HUES64 (cell line): ENCODE measurements at regions not wholly inside any gene's neighbourhood (a gene's known extent, or its start where the extent isn't known, plus 50 kb on each side); places are given as distances from the start of the nearest gene placed in this dataset.

ENCODE experiments used
- H3K27ac ChIP-seq: 2 replicates; pipeline ENCODE4 v1.7.0; 2013; ENCODE audit warnings: low read depth, low read length, inconsistent platforms
- H3K27me3 ChIP-seq: 2 replicates; pipeline ENCODE4 v1.6.1; 2013; ENCODE audit warnings: mild to moderate bottlenecking, low read length; ENCODE audit not compliant: insufficient read depth
- H3K36me3 ChIP-seq: 2 replicates; pipeline ENCODE4 v1.6.1; 2013; ENCODE audit warnings: mild to moderate bottlenecking, low read length; ENCODE audit not compliant: insufficient read depth
- H3K4me1 ChIP-seq: 2 replicates; pipeline ENCODE4 v1.6.1; 2013; ENCODE audit warnings: mild to moderate bottlenecking, low read length, moderate library complexity; ENCODE audit not compliant: insufficient read depth
- H3K4me3 ChIP-seq: 2 replicates; pipeline ENCODE4 v1.5.1; 2013; ENCODE audit warnings: mild to moderate bottlenecking, low read length, moderate library complexity
- H3K9ac ChIP-seq: 2 replicates; pipeline ENCODE4 v1.6.1; 2013; ENCODE audit warnings: mild to moderate bottlenecking, low read depth, low read length
- H3K9me3 ChIP-seq: 2 replicates; pipeline ENCODE4 v1.6.1; 2013; ENCODE audit warnings: low read depth, low read length; ENCODE audit not compliant: insufficient read depth
- WGBS: fragments of 150-250, 120-280 bp; methylation state at CpG from one replicate; pipeline ENCODE4 v1.1.7; 2013; ENCODE audit warnings: missing lambda C conversion rate; 5-methylcytosine and 5-hydroxymethylcytosine counted together

DNA sequence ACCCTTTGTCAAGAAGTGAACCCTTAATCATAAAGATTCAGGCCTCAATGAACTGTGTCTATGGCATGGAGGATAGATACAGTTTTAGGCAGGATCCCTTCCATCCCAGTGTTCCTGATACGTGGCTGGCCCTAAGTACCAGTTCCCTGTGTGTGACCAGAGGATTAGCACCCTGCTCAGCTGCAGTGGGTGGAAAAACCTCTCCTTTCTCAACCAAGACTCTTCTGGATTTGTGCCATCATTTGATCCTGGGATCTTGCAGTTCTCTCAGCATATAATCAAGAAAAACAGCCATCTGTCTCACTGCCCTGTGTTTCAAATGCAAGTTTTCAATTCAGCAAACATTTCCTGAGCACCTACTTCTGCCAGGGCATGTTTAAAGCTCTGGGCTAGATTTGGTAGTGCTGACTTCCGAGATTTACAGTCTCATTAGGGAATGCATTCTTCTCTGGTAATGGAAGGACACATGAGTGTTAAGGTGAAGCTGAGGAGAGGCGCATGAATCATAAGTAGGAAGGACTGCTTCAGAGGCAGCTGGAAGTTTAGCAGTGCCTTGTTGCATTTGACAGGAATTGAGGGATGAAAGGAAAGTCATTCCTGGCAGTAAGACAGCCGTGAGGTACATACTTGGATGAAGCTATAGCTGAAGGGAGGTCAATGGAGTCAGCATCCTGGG, 388.3 kb downstream of the MFSD1 start:
- 84% methylated on average over 4 of the region's 4 CpGs for WGBS
- Histone ChIP-seq H3K27ac (no peak overlapping the region), H3K4me1 (no peaks in the 10 kb centered on the region), H3K36me3 (no peaks in the 10 kb centered on the region), H3K9ac (no peak overlapping the region), H3K27me3 (no peaks in the 10 kb centered on the region), H3K4me3 (no peak overlapping the region), H3K9me3 (no peaks in the 10 kb centered on the region)

DNA sequence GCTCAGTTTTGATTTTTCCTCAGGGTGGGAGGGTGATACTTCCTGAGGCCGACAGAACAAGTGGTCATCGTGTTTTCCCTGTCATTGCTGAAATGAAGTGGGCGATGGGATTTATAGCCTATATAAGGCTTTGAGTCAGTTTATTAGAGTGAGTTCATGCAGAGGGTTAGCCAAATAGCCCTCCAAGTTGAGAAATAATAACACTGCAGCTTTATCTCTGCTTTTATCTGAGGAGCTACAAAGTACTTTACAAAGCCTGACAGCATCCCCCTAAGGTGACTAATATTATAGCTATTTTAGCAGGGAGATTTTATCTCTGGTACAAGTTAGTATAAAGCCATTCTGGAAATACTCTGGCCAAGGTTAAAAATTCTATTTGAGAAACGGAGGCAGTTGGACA, 389.6 kb downstream of the MFSD1 start:
- WGBS, result 93% methylated on average over 4 of the region's 4 CpGs
- no peak overlapping the region for H3K27ac ChIP-seq

DNA sequence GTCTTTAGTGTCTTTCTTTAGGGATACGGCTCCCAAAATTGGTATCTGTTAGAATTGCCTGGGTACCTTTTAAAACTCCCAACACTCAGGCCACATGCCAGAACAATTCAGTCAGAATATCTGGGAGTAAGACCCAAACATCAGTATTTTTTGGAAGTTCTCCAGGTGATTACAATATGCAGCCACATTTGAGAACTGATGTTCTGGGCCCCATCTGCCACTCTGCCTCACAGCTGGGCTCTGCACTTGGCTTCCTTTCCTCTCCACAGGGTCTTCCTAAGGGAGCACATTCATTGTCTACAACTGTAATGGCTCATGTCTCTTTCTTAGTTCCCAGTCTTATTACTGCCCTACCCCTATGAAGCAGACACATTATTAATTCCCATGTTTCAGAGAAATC, 394.5 kb downstream of the MFSD1 start:
- no peaks in the 10 kb centered on the region for H3K27me3 ChIP-seq
- no peaks in the 10 kb centered on the region for H3K9me3 ChIP-seq
- no peaks in the 10 kb centered on the region for H3K36me3 ChIP-seq
- H3K4me3 ChIP-seq, result no peak overlapping the region
- 92% methylated on average over 1 of the region's 1 CpG for WGBS
- H3K4me1 ChIP-seq, result no peaks in the 10 kb centered on the region
- H3K27ac ChIP-seq, result no peak overlapping the region
- no peak overlapping the region for H3K9ac ChIP-seq

More for the DNA sequence above, 389.6 kb downstream of the MFSD1 start:
- Histone ChIP-seq H3K9ac (no peak overlapping the region), H3K4me3 (no peak overlapping the region), H3K27me3 (no peaks in the 10 kb centered on the region), H3K4me1 (no peaks in the 10 kb centered on the region), H3K9me3 (no peaks in the 10 kb centered on the region), H3K36me3 (no peaks in the 10 kb centered on the region)

GRCh38 chr3:159200176-159200575, 398.3 kb downstream of the MFSD1 start:
- no peak overlapping the region for H3K4me3 ChIP-seq
- no peak overlapping the region for H3K27ac ChIP-seq
- H3K9me3 ChIP-seq, result no peaks in the 10 kb centered on the region
- WGBS, result 93% methylated on average over 3 of the region's 3 CpGs
- no peak overlapping the region for H3K9ac ChIP-seq
- no peaks in the 10 kb centered on the region for H3K27me3 ChIP-seq
- no peaks in the 10 kb centered on the region for H3K36me3 ChIP-seq
- H3K4me1 ChIP-seq, result no peaks in the 10 kb centered on the region

DNA sequence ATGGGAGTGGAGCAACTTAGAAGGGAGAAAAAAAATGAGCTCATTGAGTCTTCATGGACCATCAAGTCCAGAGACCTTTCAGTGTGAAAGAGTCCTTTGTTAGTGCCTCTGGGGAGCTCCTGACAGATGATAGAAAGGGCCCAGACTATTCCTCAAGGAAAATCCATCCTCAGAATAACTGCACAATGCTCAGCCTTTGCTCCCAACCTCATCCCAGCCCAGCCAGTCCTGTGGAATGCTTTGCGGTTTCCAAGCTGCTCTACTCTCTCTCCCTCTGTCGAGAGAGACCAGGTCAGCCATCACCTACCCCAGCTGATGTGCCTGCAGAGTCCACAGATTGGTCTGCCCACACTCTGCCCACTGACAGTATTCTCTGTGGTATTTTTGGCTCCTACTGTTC, 406.2 kb downstream of the MFSD1 start:
- H3K4me1 ChIP-seq, result no peaks in the 10 kb centered on the region
- no peak overlapping the region for H3K27ac ChIP-seq
- no peaks in the 10 kb centered on the region for H3K27me3 ChIP-seq
- H3K9me3 ChIP-seq, result no peaks in the 10 kb centered on the region
- H3K9ac ChIP-seq, result no peak overlapping the region
- H3K36me3 ChIP-seq, result no peaks in the 10 kb centered on the region
- H3K4me3 ChIP-seq, result no peak overlapping the region
- WGBS, result 89% methylated on average over 2 of the region's 2 CpGs

DNA sequence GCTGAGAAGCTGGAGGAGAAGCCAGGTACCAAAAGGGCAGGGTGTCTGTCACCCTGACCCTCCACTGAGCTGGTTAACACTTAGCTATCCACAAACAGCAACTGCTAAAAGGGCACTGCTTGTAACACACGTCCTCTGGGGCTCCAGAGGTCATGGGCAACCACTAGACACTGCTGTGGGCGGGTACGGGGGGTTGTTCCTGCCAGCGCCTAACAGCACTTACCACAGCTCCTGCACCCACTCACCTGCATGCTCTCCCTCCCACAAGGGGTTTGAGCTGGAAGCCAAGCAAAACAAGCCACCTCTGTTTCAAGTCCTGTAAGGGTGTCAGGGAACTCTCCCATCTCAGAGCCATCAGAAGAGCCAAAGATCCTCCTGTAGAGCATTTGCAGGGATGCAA, 407.6 kb downstream of the MFSD1 start:
- H3K4me1 ChIP-seq, result no peaks in the 10 kb centered on the region
- H3K4me3 ChIP-seq, result no peak overlapping the region
- H3K36me3 ChIP-seq, result no peaks in the 10 kb centered on the region
- no peak overlapping the region for H3K27ac ChIP-seq
- no peak overlapping the region for H3K9ac ChIP-seq
- no peaks in the 10 kb centered on the region for H3K9me3 ChIP-seq
- H3K27me3 ChIP-seq, result no peaks in the 10 kb centered on the region
- 85% methylated on average over 4 of the region's 4 CpGs for WGBS

GRCh38 chr3:159210336-159210735, 408.5 kb downstream of the MFSD1 start:
- Histone ChIP-seq H3K27ac (no peak overlapping the region), H3K4me1 (no peaks in the 10 kb centered on the region), H3K9me3 (no peaks in the 10 kb centered on the region), H3K36me3 (no peaks in the 10 kb centered on the region), H3K4me3 (no peak overlapping the region), H3K9ac (no peak overlapping the region), H3K27me3 (no peaks in the 10 kb centered on the region)
- 89% methylated on average over 1 of the region's 1 CpG for WGBS

GRCh38 chr3:159216311-159216710, 414.5 kb downstream of the MFSD1 start:
- WGBS, result 97% methylated on average over 3 of the region's 3 CpGs
- Histone ChIP-seq H3K36me3 (no peaks in the 10 kb centered on the region), H3K27me3 (no peaks in the 10 kb centered on the region), H3K27ac (no peak overlapping the region), H3K9me3 (no peaks in the 10 kb centered on the region), H3K9ac (no peak overlapping the region), H3K4me3 (no peak overlapping the region), H3K4me1 (no peaks in the 10 kb centered on the region)

DNA sequence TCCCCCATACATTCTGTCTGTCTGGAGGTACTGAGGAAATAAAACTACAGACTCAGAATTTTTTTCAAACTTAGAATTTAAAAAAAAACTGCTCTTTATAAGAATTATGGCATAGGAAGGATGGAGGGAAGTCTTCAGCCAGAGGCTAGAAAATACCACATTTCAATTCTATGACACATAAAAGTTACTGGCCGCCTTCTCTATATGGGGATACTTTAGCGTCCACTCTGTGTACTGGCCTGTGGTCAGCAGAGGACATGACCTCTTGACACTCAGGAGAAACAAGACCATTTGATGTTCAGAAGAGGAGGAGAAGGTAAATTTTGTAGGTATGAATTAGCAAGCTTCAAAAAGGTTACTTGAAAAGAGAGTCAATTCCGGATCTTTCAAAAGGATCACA, 417.4 kb downstream of the MFSD1 start:
- Histone ChIP-seq H3K4me3 (no peak overlapping the region), H3K9me3 (no peaks in the 10 kb centered on the region), H3K27me3 (no peaks in the 10 kb centered on the region), H3K4me1 (no peaks in the 10 kb centered on the region), H3K27ac (no peak overlapping the region), H3K36me3 (no peaks in the 10 kb centered on the region), H3K9ac (no peak overlapping the region)
- 99% methylated on average over 3 of the region's 3 CpGs for WGBS

- Histone ChIP-seq H3K36me3 (no peaks in the 10 kb centered on the region), H3K9me3 (no peaks in the 10 kb centered on the region), H3K9ac (no peak overlapping the region), H3K4me3 (no peak overlapping the region), H3K4me1 (no peaks in the 10 kb centered on the region), H3K27me3 (no peaks in the 10 kb centered on the region), H3K27ac (no peak overlapping the region)
- 88% methylated on average over 1 of the region's 1 CpG for WGBS
Observed at GRCh38 chr3:159221335-159221734, 419.5 kb downstream of the MFSD1 start.

DNA sequence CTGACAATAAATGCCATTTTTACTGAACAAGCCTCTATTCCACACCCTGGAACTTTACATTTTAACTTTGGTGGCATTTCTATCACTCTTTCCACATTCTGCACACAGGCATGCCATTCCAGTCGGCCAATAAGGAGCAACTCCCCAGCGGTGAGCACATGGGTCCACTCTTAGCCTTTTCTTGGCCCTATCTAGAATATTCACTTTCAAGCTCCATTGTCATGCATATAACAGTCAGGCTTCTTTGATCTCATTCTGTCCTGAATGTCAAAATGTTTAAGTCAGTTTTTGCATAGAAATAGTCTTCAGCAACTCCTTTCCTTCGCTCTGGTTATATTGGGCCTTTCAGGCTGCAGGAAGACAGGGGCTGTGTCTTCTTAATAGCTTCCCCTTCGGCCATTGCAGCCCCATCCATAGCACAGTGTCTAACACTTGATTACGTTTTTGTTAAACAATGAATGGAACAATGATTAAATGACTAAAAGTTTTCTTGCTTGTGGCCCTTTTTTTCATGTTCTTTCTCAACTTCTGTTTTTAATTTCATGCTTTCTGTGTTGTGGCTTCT, 427.3 kb downstream of the MFSD1 start:
- Histone ChIP-seq H3K9me3 (peaks cover 4% of the 10 kb centered on the region; the same call in 1 of the 2 replicates), H3K36me3 (no peaks in the 10 kb centered on the region), H3K27ac (no peak overlapping the region), H3K9ac (no peak overlapping the region), H3K4me1 (no peaks in the 10 kb centered on the region), H3K4me3 (no peak overlapping the region), H3K27me3 (no peaks in the 10 kb centered on the region)
- 77% methylated on average over 5 of the region's 5 CpGs for WGBS

GRCh38 chr3:159232966-159233365, 431.1 kb downstream of the MFSD1 start:
- no peak overlapping the region for H3K9ac ChIP-seq
- peaks cover 4% of the 10 kb centered on the region; the same call in 1 of the 2 replicates for H3K9me3 ChIP-seq

More at GRCh38 chr3:159232966-159233365, 431.1 kb downstream of the MFSD1 start:
- no peak overlapping the region for H3K4me3 ChIP-seq
- no peak overlapping the region for H3K27ac ChIP-seq
- WGBS, result 90% methylated on average over 4 of the region's 4 CpGs
- H3K4me1 ChIP-seq, result peaks cover 13% of the 10 kb centered on the region
- H3K27me3 ChIP-seq, result no peaks in the 10 kb centered on the region
- H3K36me3 ChIP-seq, result no peaks in the 10 kb centered on the region
